ENCODE measurements at regions not wholly inside any gene's neighbourhood (a gene's known extent, or its start where the extent isn't known, plus 50 kb on each side); places are given as distances from the start of the nearest gene placed in this dataset.

- no peaks in the 10 kb centered on the region for H3K23me2 ChIP-seq (ENCODE audit: insufficient read length, low read depth, low read length, poor library complexity, severe bottlenecking)
- DNase-seq, result no peak
- no CpG with 5 or more reads among the region's 3 CpGs for WGBS (ENCODE audit: extremely low coverage, insufficient read length, low lambda C conversion rate)
- no peaks in the 10 kb centered on the region for H3K27me3 Mint-ChIP-seq (ENCODE audit: low read depth)
- no peak overlapping the region for H3K9ac ChIP-seq (ENCODE audit: extremely low read depth, insufficient read length, low read length)
- no peak overlapping the region for H3K4me3 Mint-ChIP-seq
- H3K79me1 ChIP-seq (ENCODE audit: insufficient read depth, low read depth, low read length, poor library complexity, severe bottlenecking), result no peaks in the 10 kb centered on the region
- peaks cover 2% of the 10 kb centered on the region; the same call in 1 of the 2 replicates for H3K4me1 ChIP-seq (ENCODE audit: insufficient read depth, low read length)
- no peak overlapping the region for H2BK15ac ChIP-seq (ENCODE audit: low read depth, low read length)
- no peak overlapping the region for H3K27ac ChIP-seq (ENCODE audit: insufficient read length, low read depth, low read length)
- H3K36me3 Mint-ChIP-seq (ENCODE audit: insufficient read depth in 1 of 3, low read depth in 3 of 3), result no peaks in the 10 kb centered on the region
- no peak overlapping the region for H3K23ac ChIP-seq (ENCODE audit: insufficient read length, low read depth, low read length)
- no peaks in the 10 kb centered on the region for H3K9me3 Mint-ChIP-seq
- peaks cover 22 to 25% of the 10 kb centered on the region in 2 experiments for H3K4me1 Mint-ChIP-seq
- no peak overlapping the region for H2AFZ ChIP-seq (ENCODE audit: low read length)
- no peak overlapping the region for H4K5ac ChIP-seq (ENCODE audit: insufficient read length, low read depth, low read length)
- no peak overlapping the region for H3K4ac ChIP-seq (ENCODE audit: low read depth, low read length)
- H3K4me2 ChIP-seq (ENCODE audit: insufficient read depth, insufficient read length, low read length), result no peak overlapping the region
- H3K9me3 ChIP-seq (ENCODE audit: control insufficient read depth, low read depth, low read length), result no peaks in the 10 kb centered on the region
- no peaks in the 10 kb centered on the region for H3K27me3 ChIP-seq (ENCODE audit: insufficient read depth, low read length)
- H3K14ac ChIP-seq (ENCODE audit: insufficient read depth, low read length), result no peak overlapping the region
- no peak overlapping the region for H2BK20ac ChIP-seq (ENCODE audit: low read depth, low read length, poor library complexity, severe bottlenecking)
- H4K91ac ChIP-seq (ENCODE audit: insufficient read length, low read depth, low read length), result no peak overlapping the region
- no peak overlapping the region for H3K27ac Mint-ChIP-seq
- TF ChIP-seq CTCF (conservative IDR thresholded peaks at IDR 0.05), result no peak
- no peak overlapping the region for H2BK120ac ChIP-seq (ENCODE audit: low read depth, low read length, poor library complexity, severe bottlenecking)
- H2AK5ac ChIP-seq (ENCODE audit: insufficient read length, low read length), result no peak overlapping the region
- H2BK5ac ChIP-seq (ENCODE audit: insufficient read length, low read length), result no peak overlapping the region
- no peaks in the 10 kb centered on the region for H4K20me1 ChIP-seq (ENCODE audit: control insufficient read depth, insufficient read depth, insufficient read length)
- no peak overlapping the region for H3T11ph ChIP-seq (ENCODE audit: low read length)
- H3K79me2 ChIP-seq (ENCODE audit: insufficient read depth, low read length), result no peaks in the 10 kb centered on the region
- no peak overlapping the region for H4K8ac ChIP-seq (replicated peaks; ENCODE audit: insufficient read length, low read depth, low read length)
- H3K18ac ChIP-seq (ENCODE audit: insufficient read length, low read depth, low read length), result no peak overlapping the region
- H3K56ac ChIP-seq (ENCODE audit: insufficient read length, low read depth, low read length), result no peak overlapping the region
- H2BK12ac ChIP-seq (ENCODE audit: insufficient read length, low read depth, low read length), result no peak overlapping the region
Observed at GRCh38 chr7:34491899-34492298, 166.1 kb upstream of the NPSR1 start.

Data from H9 (cell line).